NCI-H1436 (cell line): ENCODE measurements at regions not wholly inside any gene's neighbourhood (a gene's known extent, or its start where the extent isn't known, plus 50 kb on each side); places are given as distances from the start of the nearest gene placed in this dataset.

ENCODE experiments used
- DNase-seq: peaks from one replicate; lab custom pipeline; 2025; lab: John Stamatoyannopoulos, UW

- no peak for DNase-seq
Observed at GRCh38 chr2:120917886-120918285, 182.2 kb downstream of the GLI2 start.

DNA sequence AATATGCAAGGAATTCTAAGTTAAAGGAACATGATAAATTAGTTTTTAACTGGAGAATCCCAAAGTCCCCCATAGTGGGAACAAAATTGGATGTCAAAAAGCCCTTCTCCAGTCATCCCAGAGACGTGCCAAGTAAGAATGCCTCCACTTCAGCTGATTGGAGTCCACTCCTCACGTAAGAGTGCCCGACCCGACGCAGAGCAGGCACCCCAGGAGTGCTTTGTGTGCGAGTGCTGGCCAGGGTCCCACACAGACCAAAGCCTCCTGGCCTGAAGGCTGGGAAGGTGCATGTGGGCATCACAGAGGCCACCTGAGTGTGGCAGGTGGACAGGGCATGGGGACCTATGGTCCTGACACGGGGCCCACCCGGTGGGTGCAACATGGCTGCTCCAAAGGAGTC is 183.5 kb downstream of the GLI2 start:
- no peak for DNase-seq

- no peak for DNase-seq
Observed at GRCh38 chr2:120919771-120920453, 184.2 kb downstream of the GLI2 start.

GRCh38 chr2:120920454-120921148 is 184.9 kb downstream of the GLI2 start:
- DNase-seq, result no peak

GRCh38 chr2:120921457-120921856 is 185.8 kb downstream of the GLI2 start:
- no peak for DNase-seq

GRCh38 chr2:120922571-120923332 is 187.1 kb downstream of the GLI2 start:
- no peak for DNase-seq

GRCh38 chr2:120923426-120923825 is 187.8 kb downstream of the GLI2 start:
- no peak for DNase-seq

- DNase-seq, result no peak
Observed at GRCh38 chr2:120924924-120925323, 189.3 kb downstream of the GLI2 start.

DNA sequence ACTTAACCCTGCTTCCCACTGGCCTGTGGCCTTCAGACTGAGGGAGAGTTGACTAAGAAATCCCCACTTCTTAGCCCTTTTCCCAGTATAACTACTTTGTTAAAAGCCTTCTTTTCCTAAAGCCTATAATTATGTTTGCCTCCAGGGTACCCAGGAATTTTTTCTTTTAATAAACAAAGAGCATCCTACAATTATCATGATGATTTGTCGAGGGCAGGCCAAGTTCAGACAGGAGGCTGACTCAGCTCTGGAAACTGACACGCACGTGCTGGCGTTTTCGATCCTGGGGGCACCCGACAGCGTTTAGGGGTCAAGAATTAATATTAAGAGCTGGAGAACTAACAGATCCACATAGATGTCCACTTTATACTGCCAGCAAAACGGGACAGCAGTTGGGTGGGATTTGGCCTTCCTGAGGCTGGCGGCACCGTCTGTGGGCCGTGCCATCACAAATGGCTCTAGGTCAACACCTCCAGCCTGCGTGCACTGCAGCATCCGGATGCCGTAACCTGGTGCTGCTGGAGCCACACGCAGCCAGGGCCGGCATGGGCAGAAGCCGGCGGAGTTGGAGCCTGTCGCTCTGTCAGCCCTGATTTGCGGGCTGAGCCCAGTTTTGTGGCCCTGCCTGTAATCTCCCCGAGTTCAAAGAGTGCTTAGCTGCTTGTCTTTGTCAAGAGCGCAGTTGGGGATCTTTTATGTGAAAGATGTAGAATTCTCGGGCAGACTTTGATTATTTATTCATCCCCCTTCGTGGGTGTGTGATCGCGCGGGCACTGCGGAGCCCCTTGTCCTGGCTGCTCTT is 191.0 kb downstream of the GLI2 start:
- DNase-seq, result no peak

DNA sequence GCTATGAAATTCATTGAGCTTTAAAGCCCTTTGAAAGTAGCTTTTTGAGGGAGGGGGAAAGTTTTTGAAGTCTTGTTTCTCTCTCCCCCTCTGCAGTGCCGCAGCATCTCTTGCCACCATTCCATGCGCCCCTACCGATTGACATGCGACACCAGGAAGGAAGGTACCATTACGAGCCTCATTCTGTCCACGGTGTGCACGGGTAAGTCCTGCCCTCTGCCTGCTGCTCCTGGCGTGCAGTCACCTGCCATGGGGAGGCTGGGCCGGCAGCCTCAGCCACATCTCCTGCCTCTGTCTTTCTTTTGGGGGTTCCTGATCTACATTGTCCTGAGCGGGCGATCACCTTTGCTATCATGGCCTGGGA is 191.6 kb downstream of the GLI2 start:
- no peak for DNase-seq

GRCh38 chr2:120929829-120930228 is 194.2 kb downstream of the GLI2 start:
- DNase-seq, result no peak

DNA sequence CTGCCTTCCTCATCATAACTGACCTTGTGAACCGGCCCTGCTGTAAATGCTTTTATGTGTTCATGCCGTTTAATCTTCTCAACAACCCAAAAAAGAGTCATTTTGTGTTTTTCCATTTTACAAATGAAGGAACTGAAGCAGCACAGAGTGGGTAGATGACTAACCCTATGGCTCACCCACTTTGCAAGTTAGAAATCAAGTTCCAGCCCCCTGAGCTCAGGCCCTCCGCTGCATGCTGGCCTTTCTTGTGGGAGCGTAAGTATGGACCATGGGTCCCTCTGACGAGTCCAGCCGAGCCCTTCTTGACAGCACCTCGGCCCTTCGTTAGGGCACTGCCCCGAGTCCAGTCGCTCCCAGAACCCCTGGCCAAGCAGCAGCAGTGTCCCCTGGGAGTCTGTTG is 194.6 kb downstream of the GLI2 start:
- no peak for DNase-seq

- no peak for DNase-seq
Observed at GRCh38 chr2:120930864-120931263, 195.2 kb downstream of the GLI2 start.

DNA sequence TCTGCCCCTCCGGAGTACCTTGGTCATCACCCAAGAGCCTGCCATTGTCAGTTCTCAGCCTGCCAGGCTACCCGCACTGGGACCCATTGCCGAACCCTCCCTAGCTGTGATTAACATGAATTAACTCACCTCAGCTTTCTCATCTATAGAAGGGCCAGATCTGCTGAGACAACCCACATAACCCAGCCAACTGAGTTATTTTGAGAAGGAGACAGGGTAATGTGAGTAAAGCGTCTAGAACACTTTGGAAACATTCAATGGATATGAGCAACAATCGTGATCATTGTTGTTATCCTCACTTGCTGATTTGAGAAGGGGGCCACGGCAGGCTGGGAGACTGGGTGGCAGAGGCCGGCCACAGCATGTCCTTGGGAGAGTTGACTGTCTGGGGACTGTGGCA is 196.8 kb downstream of the GLI2 start:
- no peak for DNase-seq

DNA sequence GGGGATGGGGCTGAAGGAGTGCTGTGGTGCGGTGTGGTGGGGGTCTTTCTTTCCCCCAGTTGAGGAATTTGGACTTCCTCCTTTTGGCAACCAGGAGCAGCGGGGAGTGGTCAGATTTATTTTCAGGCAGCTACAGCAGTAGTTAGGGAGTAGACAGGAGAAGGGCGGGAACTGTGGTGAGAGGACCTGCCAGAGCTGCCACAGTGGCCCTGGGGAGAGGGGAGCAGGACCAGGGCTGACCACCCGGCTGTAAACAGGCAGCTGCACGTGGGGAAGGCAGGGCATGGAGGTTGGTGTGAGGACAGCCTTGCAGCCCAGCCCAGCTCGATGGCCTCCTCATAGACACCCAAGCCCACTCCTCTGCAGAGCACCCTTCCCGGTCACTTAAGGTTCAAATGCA is 197.2 kb downstream of the GLI2 start:
- DNase-seq, result no peak

GRCh38 chr2:120933693-120934573 is 198.3 kb downstream of the GLI2 start:
- DNase-seq, result no peak

GRCh38 chr2:120934574-120935338 is 199.1 kb downstream of the GLI2 start:
- DNase-seq, result no peak

- no peak for DNase-seq
Observed at GRCh38 chr2:120935339-120936313, 200.0 kb downstream of the GLI2 start.
